Smooth muscle cell (in vitro differentiated cells): ENCODE measurements at regions not wholly inside any gene's neighbourhood (a gene's known extent, or its start where the extent isn't known, plus 50 kb on each side); places are given as distances from the start of the nearest gene placed in this dataset.

Experiments used
- DNase-seq: peaks from one replicate; lab custom pipeline; 2025; ENCODE audit not compliant: unreplicated experiment; lab: John Stamatoyannopoulos, UW
- H2AFZ ChIP-seq: fragments of 200-600 bp; sonication (generic); 2 replicates; pipeline ENCODE4 v1.6.0; 2016; ENCODE audit warnings: antibody characterized with exemption, low read depth, mild to moderate bottlenecking
- H3F3A ChIP-seq: fragments of 200-600 bp; sonication (generic); 2 replicates; pipeline ENCODE4 v1.6.0; 2017; ENCODE audit warnings: antibody characterized with exemption, low read depth
- H3K27ac ChIP-seq: fragments of 200-600 bp; sonication (generic); 2 replicates; pipeline ENCODE4 v1.5.1; 2016; ENCODE audit warnings: low read depth, mild to moderate bottlenecking
- H3K27me3 ChIP-seq: fragments of 200-600 bp; sonication (generic); 2 replicates; pipeline ENCODE4 v1.6.1; 2016; ENCODE audit warnings: low read depth, mild to moderate bottlenecking
- H3K36me3 ChIP-seq: fragments of 200-600 bp; sonication (generic); 2 replicates; pipeline ENCODE4 v1.5.1; 2016; ENCODE audit warnings: low read depth
- H3K4me1 ChIP-seq: fragments of 200-600 bp; sonication (generic); 2 replicates; pipeline ENCODE4 v1.5.1; 2016; ENCODE audit warnings: low read depth
- H3K4me2 ChIP-seq: fragments of 200-600 bp; sonication (generic); 2 replicates; pipeline ENCODE4 v1.6.0; 2016; ENCODE audit warnings: mild to moderate bottlenecking
- H3K4me3 ChIP-seq: fragments of 200-600 bp; sonication (generic); 2 replicates; pipeline ENCODE4 v1.5.1; 2016; ENCODE audit warnings: mild to moderate bottlenecking
- H3K79me2 ChIP-seq: fragments of 200-600 bp; sonication (generic); 2 replicates; pipeline ENCODE4 v1.6.0; 2016; ENCODE audit warnings: low read depth, mild to moderate bottlenecking
- H3K9ac ChIP-seq: fragments of 200-600 bp; sonication (generic); 2 replicates; pipeline ENCODE4 v1.6.0; 2016; ENCODE audit warnings: low read depth
- H3K9me3 ChIP-seq: fragments of 200-600 bp; sonication (generic); replicated peaks from 2 replicates; pipeline ENCODE4 v1.5.1; 2016; ENCODE audit warnings: low read depth
- H4K20me1 ChIP-seq: fragments of 200-600 bp; sonication (generic); 2 replicates; pipeline ENCODE4 v1.6.0; 2016; ENCODE audit warnings: low read depth
- CTCF ChIP-seq: fragments of 200-600 bp; sonication (generic); IDR thresholded peaks from 2 replicates; pipeline ENCODE4 v1.5.1; 2017; ENCODE audit warnings: borderline replicate concordance, mild to moderate bottlenecking, antibody characterized with exemption; ENCODE audit not compliant: insufficient read depth, poor library complexity, severe bottlenecking
- WGBS: methylation state at CpG from one replicate; pipeline ENCODE4 v1.1.7; 2016; ENCODE audit warnings: low lambda C conversion rate; 5-methylcytosine and 5-hydroxymethylcytosine counted together

GRCh38 chr9:8011974-8012373 lies 212.4 kb upstream of the DMAC1 start:
- WGBS: 81% methylated on average over 1 of the region's 1 CpG
- Histone ChIP-seq H3K4me1 (no peaks in the 10 kb centered on the region), H2AFZ (no peak overlapping the region), H3K4me3 (no peak overlapping the region), H3K27ac (no peak overlapping the region), H4K20me1 (no peaks in the 10 kb centered on the region), H3K36me3 (no peaks in the 10 kb centered on the region), H3K9me3 (no peaks in the 10 kb centered on the region), H3K27me3 (no peaks in the 10 kb centered on the region), H3K4me2 (no peak overlapping the region), H3K9ac (no peak overlapping the region), H3K79me2 (no peaks in the 10 kb centered on the region), H3F3A (peaks cover 19% of the 10 kb centered on the region)
- DNase-seq: no peak
- TF ChIP-seq CTCF: no peak

- H3K27ac ChIP-seq: no peak overlapping the region
- H3K79me2 ChIP-seq: no peaks in the 10 kb centered on the region
- peaks cover 9% of the 10 kb centered on the region for H3K27me3 ChIP-seq
- H3K9me3 ChIP-seq: no peaks in the 10 kb centered on the region
- H3K9ac ChIP-seq: no peak overlapping the region
- no peaks in the 10 kb centered on the region for H4K20me1 ChIP-seq
- no peak for DNase-seq
- 84% methylated on average over 1 of the region's 1 CpG for WGBS
- no peak for TF ChIP-seq CTCF
- H3K4me2 ChIP-seq: no peak overlapping the region
- no peak overlapping the region for H2AFZ ChIP-seq
- no peak overlapping the region for H3K4me3 ChIP-seq
- H3K36me3 ChIP-seq: no peaks in the 10 kb centered on the region
- no peaks in the 10 kb centered on the region for H3F3A ChIP-seq
- no peaks in the 10 kb centered on the region for H3K4me1 ChIP-seq
Measured at GRCh38 chr9:7996558-7996957, 197.0 kb upstream of the DMAC1 start.

- WGBS: 100% methylated on average over 1 of the region's 1 CpG
- no peak overlapping the region for H3K4me3 ChIP-seq
- no peaks in the 10 kb centered on the region for H3F3A ChIP-seq
- H2AFZ ChIP-seq: no peak overlapping the region
- no peaks in the 10 kb centered on the region for H3K36me3 ChIP-seq
- no peak overlapping the region for H3K9ac ChIP-seq
- H3K27ac ChIP-seq: no peak overlapping the region
- H3K4me1 ChIP-seq: peaks cover 8% of the 10 kb centered on the region
- no peaks in the 10 kb centered on the region for H3K79me2 ChIP-seq
- H3K9me3 ChIP-seq: no peaks in the 10 kb centered on the region
- TF ChIP-seq CTCF: no peak
- no peak overlapping the region for H3K4me2 ChIP-seq
- no peak for DNase-seq
- H4K20me1 ChIP-seq: no peaks in the 10 kb centered on the region
- no peaks in the 10 kb centered on the region for H3K27me3 ChIP-seq
Measured at GRCh38 chr9:7988644-7989280, 189.2 kb upstream of the DMAC1 start.

- no peaks in the 10 kb centered on the region for H4K20me1 ChIP-seq
- TF ChIP-seq CTCF: no peak
- no peak overlapping the region for H3K4me3 ChIP-seq
- no peaks in the 10 kb centered on the region for H3F3A ChIP-seq
- H3K27me3 ChIP-seq: no peaks in the 10 kb centered on the region
- H3K36me3 ChIP-seq: no peaks in the 10 kb centered on the region
- no peak for DNase-seq
- no peak overlapping the region for H3K27ac ChIP-seq
- no peak overlapping the region for H2AFZ ChIP-seq
- peaks cover 18% of the 10 kb centered on the region for H3K4me1 ChIP-seq
- 95% methylated on average over 5 of the region's 5 CpGs for WGBS
- H3K79me2 ChIP-seq: no peaks in the 10 kb centered on the region
- H3K9ac ChIP-seq: no peak overlapping the region
- no peak overlapping the region for H3K4me2 ChIP-seq
- H3K9me3 ChIP-seq: no peaks in the 10 kb centered on the region
Measured at GRCh38 chr9:7984692-7985091, 185.1 kb upstream of the DMAC1 start.
